ENCODE measurements at regions not wholly inside any gene's neighbourhood (a gene's known extent, or its start where the extent isn't known, plus 50 kb on each side); places are given as distances from the start of the nearest gene placed in this dataset.

DNA sequence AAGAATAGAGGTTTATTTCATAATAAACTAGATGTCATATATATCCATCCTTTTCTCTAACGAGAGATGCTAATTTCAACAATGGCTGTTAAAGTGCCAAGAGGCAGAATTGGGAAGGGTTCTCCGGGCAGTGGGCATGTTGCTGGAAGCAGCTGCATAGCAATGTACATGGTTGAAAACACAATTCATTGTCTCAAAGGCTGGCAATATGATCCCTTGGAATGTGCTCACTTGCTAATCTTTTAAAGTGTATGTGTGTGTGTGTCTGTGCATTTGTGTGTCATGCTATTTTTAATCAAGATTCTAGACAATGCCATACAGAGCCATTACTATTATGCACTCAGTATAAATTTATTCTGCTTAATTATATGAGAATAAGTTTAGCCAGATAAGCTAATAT lies 1020.3 kb downstream of the NAALADL2 start:
- H4K20me1 ChIP-seq (ENCODE audit: insufficient read depth) = no peaks in the 10 kb centered on the region
- H3K27me3 ChIP-seq (ENCODE audit: insufficient read depth, low read depth) = no peaks in the 10 kb centered on the region
- no peaks in the 10 kb centered on the region for H3K36me3 ChIP-seq (ENCODE audit: insufficient read depth)
- H3K4me3 ChIP-seq (IDR thresholded peaks at IDR 0.05; ENCODE audit: insufficient read depth, low read depth, low read length) = no peak overlapping the region
- no peak overlapping the region for H2AFZ ChIP-seq (ENCODE audit: low read depth)
- H3K79me2 ChIP-seq (ENCODE audit: insufficient read depth, low read depth) = no peaks in the 10 kb centered on the region
- no peak overlapping the region for H3K4me2 ChIP-seq
- TF ChIP-seq CTCF (conservative IDR thresholded peaks at IDR 0.05; ENCODE audit: low read depth, low read length) = no peak
- H3K9ac ChIP-seq = no peak overlapping the region
- no peaks in the 10 kb centered on the region for H3K4me1 ChIP-seq (ENCODE audit: low read depth, poor library complexity, severe bottlenecking)
- H3K27ac ChIP-seq = no peak overlapping the region

GRCh38 chr3:175869404-175869803 lies 1010.3 kb downstream of the NAALADL2 start:
- no peaks in the 10 kb centered on the region for H3K27me3 ChIP-seq (ENCODE audit: insufficient read depth, low read depth)
- peaks cover 4% of the 10 kb centered on the region for H3K4me1 ChIP-seq (ENCODE audit: low read depth, poor library complexity, severe bottlenecking)
- no peak overlapping the region for H3K9ac ChIP-seq
- no peak overlapping the region for H2AFZ ChIP-seq (ENCODE audit: low read depth)
- no peaks in the 10 kb centered on the region for H3K79me2 ChIP-seq (ENCODE audit: insufficient read depth, low read depth)
- H4K20me1 ChIP-seq (ENCODE audit: insufficient read depth) = no peaks in the 10 kb centered on the region
- TF ChIP-seq CTCF (conservative IDR thresholded peaks at IDR 0.05; ENCODE audit: low read depth, low read length) = no peak
- no peak overlapping the region for H3K4me2 ChIP-seq
- H3K4me3 ChIP-seq (IDR thresholded peaks at IDR 0.05; ENCODE audit: insufficient read depth, low read depth, low read length) = no peak overlapping the region
- H3K27ac ChIP-seq = no peak overlapping the region
- H3K36me3 ChIP-seq (ENCODE audit: insufficient read depth) = no peaks in the 10 kb centered on the region

DNA sequence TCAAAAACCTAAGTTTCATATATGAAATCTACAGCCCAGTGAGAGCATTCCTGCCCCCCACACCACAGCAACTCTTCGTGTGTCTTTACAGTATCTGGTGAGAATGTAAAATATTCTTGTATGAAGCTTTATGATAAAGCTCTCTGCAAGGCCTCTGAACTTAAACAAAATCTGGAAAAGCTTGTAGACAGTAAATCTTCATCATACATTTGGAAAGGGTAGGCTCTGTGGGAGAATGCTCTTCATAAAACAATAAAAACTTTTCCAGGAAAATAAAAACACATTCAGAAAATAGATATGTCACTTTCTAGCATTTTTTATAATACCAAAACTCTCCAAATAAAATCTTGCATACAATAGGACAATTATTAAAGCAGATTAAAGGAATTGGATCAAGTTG lies 1009.5 kb downstream of the NAALADL2 start:
- H3K4me3 ChIP-seq (IDR thresholded peaks at IDR 0.05; ENCODE audit: insufficient read depth, low read depth, low read length) = no peak overlapping the region

GRCh38 chr3:175865724-175866123 lies 1006.6 kb downstream of the NAALADL2 start:
- TF ChIP-seq CTCF (conservative IDR thresholded peaks at IDR 0.05; ENCODE audit: low read depth, low read length) = no peak
- no peaks in the 10 kb centered on the region for H4K20me1 ChIP-seq (ENCODE audit: insufficient read depth)
- peaks cover 4% of the 10 kb centered on the region for H3K4me1 ChIP-seq (ENCODE audit: low read depth, poor library complexity, severe bottlenecking)
- H3K4me3 ChIP-seq (IDR thresholded peaks at IDR 0.05; ENCODE audit: insufficient read depth, low read depth, low read length) = no peak overlapping the region
- H3K27ac ChIP-seq = no peak overlapping the region
- H3K36me3 ChIP-seq (ENCODE audit: insufficient read depth) = no peaks in the 10 kb centered on the region
- H3K79me2 ChIP-seq (ENCODE audit: insufficient read depth, low read depth) = no peaks in the 10 kb centered on the region
- no peak overlapping the region for H3K9ac ChIP-seq
- no peak overlapping the region for H2AFZ ChIP-seq (ENCODE audit: low read depth)
- no peak overlapping the region for H3K4me2 ChIP-seq
- no peaks in the 10 kb centered on the region for H3K27me3 ChIP-seq (ENCODE audit: insufficient read depth, low read depth)

More for the DNA sequence above, 1009.5 kb downstream of the NAALADL2 start:
- Histone ChIP-seq H3K79me2 (ENCODE audit: insufficient read depth, low read depth) (no peaks in the 10 kb centered on the region), H3K4me2 (no peak overlapping the region), H3K9ac (no peak overlapping the region), H4K20me1 (ENCODE audit: insufficient read depth) (no peaks in the 10 kb centered on the region), H2AFZ (ENCODE audit: low read depth) (no peak overlapping the region), H3K4me1 (ENCODE audit: low read depth, poor library complexity, severe bottlenecking) (peaks cover 4% of the 10 kb centered on the region), H3K36me3 (ENCODE audit: insufficient read depth) (no peaks in the 10 kb centered on the region), H3K27me3 (ENCODE audit: insufficient read depth, low read depth) (no peaks in the 10 kb centered on the region), H3K27ac (no peak overlapping the region)
- no peak for TF ChIP-seq CTCF (conservative IDR thresholded peaks at IDR 0.05; ENCODE audit: low read depth, low read length)

Measured in KMS-11 (cell line).